Thoracic aorta (tissue), 2 donors: ENCODE measurements at regions not wholly inside any gene's neighbourhood (a gene's known extent, or its start where the extent isn't known, plus 50 kb on each side); places are given as distances from the start of the nearest gene placed in this dataset.

Experiments
- ATAC-seq: fragments of 150-250 bp; one replicate; pipeline ENCODE4 v1.8.0; 2017; ENCODE audit warnings: low read depth; ENCODE audit not compliant: insufficient number of reproducible peaks, low FRiP score
- DNase-seq: peaks from one replicate; pipeline ENCODE4 v3.0.0-alpha.2; 2020; ENCODE audit warnings: low spot score
- H3K27ac ChIP-seq, 2 donors: fragments of 200-600 bp; sonication (generic); 1 replicate in 1 of 2; 2 replicates in 1 of 2; pipeline ENCODE4 v1.5.1; 2016; ENCODE audit warnings: mild to moderate bottlenecking in 2 of 2, moderate library complexity in 2 of 2
- H3K27me3 ChIP-seq: fragments of 200-600 bp; sonication (generic); replicated peaks from 2 replicates; pipeline ENCODE4 v1.6.0; 2016; ENCODE audit warnings: mild to moderate bottlenecking; ENCODE audit not compliant: insufficient read depth
- H3K36me3 ChIP-seq: fragments of 200-600 bp; sonication (generic); one replicate; pipeline ENCODE4 v1.5.1; 2016
- H3K4me1 ChIP-seq, 2 donors: fragments of 200-600 bp; sonication (generic); 1 replicate in 1 of 2; 2 replicates in 1 of 2; pipeline versions ENCODE4 v1.5.1 to v1.6.0; 2016; ENCODE audit warnings: low read depth in 2 of 2, mild to moderate bottlenecking in 1 of 2; ENCODE audit not compliant: control insufficient read depth in 1 of 2
- H3K4me3 ChIP-seq: fragments of 200-600 bp; sonication (generic); 2 replicates; pipeline ENCODE4 v1.5.1; 2016; ENCODE audit warnings: mild to moderate bottlenecking
- H3K9me3 ChIP-seq: fragments of 200-600 bp; sonication (generic); 2 replicates; pipeline ENCODE4 v1.5.1; 2016
- TF ChIP-seq, protein P1 (sequence below): fragments of 200-600 bp; sonication (generic); IDR thresholded peaks from one replicate; pipeline ENCODE4 v1.5.1; 2019; ENCODE audit warnings: antibody characterized with exemption

DNA sequence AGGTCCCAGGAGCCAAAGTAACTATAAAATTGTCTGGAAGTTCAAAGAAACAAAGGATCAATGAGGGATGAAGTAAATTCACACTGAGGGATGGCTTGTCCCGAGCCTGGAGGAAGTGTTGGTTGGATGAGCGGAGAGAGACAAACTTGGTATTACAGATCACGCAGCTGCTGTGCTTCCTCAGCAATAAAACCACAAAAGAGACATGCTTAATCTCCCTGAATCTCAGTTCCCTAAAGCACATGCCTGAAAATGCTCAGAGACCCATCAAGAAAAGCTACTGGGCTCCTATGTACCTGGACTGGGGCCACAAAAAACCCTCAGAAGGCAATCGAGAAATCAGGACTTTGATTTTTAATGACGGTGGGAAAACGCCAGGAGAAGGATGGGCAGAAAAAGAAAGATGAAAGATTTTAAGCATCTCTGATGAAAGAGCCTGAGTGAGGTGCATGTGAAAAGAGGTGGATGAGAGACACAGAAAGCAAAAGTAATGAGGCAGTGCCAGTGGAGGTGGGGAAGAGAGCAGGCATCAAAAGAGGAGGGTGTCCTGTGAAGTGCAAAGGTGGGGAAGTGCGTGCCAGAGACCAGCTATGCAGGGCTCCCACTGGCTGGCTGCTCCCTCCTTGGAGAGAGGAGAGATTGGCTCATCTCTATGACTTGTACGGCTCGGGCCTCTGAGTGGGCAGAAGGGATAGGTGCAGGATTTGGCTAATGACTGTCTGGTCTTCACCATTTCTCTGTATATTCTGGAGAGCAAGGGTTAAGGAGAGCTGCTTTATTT, 143.7 kb downstream of the ABCC12 start:
- Histone ChIP-seq H3K9me3 (no peaks in the 10 kb centered on the region), H3K4me1 (no peaks in the 10 kb centered on the region), H3K4me3 (no peak overlapping the region), H3K27ac (no peak overlapping the region), H3K36me3 (no peaks in the 10 kb centered on the region), H3K27me3 (no peaks in the 10 kb centered on the region)
- DNase-seq = no peak
- TF ChIP-seq, protein P1, sequence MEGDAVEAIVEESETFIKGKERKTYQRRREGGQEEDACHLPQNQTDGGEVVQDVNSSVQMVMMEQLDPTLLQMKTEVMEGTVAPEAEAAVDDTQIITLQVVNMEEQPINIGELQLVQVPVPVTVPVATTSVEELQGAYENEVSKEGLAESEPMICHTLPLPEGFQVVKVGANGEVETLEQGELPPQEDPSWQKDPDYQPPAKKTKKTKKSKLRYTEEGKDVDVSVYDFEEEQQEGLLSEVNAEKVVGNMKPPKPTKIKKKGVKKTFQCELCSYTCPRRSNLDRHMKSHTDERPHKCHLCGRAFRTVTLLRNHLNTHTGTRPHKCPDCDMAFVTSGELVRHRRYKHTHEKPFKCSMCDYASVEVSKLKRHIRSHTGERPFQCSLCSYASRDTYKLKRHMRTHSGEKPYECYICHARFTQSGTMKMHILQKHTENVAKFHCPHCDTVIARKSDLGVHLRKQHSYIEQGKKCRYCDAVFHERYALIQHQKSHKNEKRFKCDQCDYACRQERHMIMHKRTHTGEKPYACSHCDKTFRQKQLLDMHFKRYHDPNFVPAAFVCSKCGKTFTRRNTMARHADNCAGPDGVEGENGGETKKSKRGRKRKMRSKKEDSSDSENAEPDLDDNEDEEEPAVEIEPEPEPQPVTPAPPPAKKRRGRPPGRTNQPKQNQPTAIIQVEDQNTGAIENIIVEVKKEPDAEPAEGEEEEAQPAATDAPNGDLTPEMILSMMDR = no peak
- no peak for ATAC-seq

GRCh38 chr16:48011466-48011865, 144.3 kb downstream of the ABCC12 start:
- DNase-seq (no peak), ATAC-seq (no peak)
- H3K9me3 ChIP-seq = no peaks in the 10 kb centered on the region
- no peaks in the 10 kb centered on the region for H3K27me3 ChIP-seq
- H3K27ac ChIP-seq = no peak overlapping the region
- no peaks in the 10 kb centered on the region for H3K4me1 ChIP-seq
- H3K4me3 ChIP-seq = no peak overlapping the region
- no peaks in the 10 kb centered on the region for H3K36me3 ChIP-seq
- TF ChIP-seq, protein P1 = no peak

DNA sequence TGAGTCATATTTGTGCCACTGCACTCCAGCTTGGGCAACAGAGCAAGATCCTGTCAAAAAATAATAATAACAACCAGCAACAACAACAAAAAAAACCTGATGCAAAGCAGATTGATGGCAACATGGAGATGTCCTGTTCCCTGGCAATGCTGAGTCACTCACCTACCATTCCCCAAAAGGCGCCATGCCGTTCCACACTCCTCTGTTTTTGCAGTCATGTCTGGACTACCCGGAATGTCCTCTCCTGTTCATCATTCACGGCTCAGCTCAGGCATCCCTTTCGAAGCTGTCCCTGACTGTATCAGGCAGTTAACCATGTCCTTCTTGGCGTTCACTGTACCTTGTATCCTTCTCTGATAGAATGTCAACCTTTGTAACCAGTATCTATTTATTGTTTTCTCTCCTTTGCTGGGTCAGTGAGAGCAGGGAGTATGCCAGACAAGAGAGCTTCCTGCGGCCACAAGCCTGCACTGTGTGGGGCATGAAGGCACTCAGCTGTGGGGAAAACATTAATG, 147.7 kb downstream of the ABCC12 start:
- no peak overlapping the region for H3K27ac ChIP-seq
- H3K9me3 ChIP-seq = no peaks in the 10 kb centered on the region
- TF ChIP-seq, protein P1 = no peak
- no peak overlapping the region for H3K4me3 ChIP-seq
- DNase-seq = no peak
- H3K27me3 ChIP-seq = no peaks in the 10 kb centered on the region
- no peaks in the 10 kb centered on the region for H3K4me1 ChIP-seq
- no peak for ATAC-seq
- H3K36me3 ChIP-seq = no peaks in the 10 kb centered on the region

DNA sequence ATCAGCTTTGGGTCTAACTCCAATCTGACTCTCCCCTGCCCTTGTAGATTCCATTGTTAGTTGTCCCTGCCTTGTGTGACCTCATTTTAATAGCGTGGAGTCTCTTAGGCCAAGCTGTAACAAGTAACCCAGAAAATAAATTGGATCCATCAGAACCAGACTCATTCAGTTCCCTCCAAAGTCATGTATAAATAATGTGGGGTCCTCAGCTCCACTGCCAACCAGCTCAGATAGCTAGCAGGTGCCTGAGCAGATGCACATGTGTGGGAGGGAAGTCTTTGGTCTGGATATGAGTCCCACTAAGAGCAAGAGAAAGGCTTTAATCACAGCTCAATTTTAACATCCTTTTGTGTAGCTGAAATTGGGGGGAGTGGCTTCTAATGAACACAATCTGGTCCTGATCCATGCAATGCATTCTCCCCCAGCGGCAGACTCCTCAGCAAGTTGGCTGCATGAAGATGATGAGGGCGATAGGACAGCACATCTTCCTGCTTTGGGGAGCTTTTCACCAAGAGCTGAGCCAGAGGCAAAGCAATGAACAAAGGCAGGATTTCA, 151.6 kb downstream of the ABCC12 start:
- no peak overlapping the region for H3K4me3 ChIP-seq
- DNase-seq = no peak
- no peaks in the 10 kb centered on the region for H3K4me1 ChIP-seq
- no peaks in the 10 kb centered on the region for H3K27me3 ChIP-seq
- H3K36me3 ChIP-seq = no peaks in the 10 kb centered on the region
- TF ChIP-seq, protein P1 = no peak
- no peak for ATAC-seq
- no peak overlapping the region for H3K27ac ChIP-seq
- no peaks in the 10 kb centered on the region for H3K9me3 ChIP-seq

DNA sequence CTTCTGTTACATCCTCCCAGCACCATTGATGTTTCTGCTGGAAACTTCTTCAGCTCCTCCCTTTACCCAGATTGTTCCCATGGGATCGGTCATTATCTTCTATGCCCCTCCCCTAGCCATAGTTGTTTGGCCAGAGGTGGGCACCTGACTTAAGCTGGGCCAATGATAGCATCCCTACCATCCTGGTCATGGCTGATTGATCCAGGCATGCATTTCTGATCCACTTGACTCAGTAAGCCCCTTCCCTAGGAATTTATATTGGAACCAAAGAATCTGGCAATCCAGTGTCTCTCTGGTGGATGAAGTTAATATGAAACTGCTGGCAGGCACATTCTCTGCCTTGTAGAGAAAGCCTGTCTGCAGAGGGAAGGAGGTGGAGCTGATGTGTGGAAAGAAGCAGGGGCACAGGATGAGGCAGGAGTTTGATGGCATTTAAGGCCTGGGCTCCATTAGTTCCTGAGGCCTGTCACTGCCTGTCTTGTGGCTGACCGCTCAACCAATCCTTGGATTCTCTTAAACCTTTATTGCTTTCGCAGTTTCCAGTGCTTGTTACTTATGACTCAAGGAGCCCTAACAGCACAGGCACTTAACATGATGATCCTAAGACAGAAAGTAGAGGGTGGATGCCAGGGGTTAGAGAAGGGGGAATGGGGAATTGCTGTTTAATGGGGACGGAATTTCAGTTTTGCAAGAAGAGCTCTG, 152.4 kb downstream of the ABCC12 start:
- ATAC-seq (no peak), DNase-seq (no peak)
- Histone ChIP-seq H3K9me3 (no peaks in the 10 kb centered on the region), H3K4me3 (no peak overlapping the region), H3K4me1 (no peaks in the 10 kb centered on the region), H3K36me3 (no peaks in the 10 kb centered on the region), H3K27ac (no peak overlapping the region), H3K27me3 (no peaks in the 10 kb centered on the region)
- TF ChIP-seq, protein P1 = no peak
